SK-N-MC (cell line): ENCODE measurements at regions not wholly inside any gene's neighbourhood (a gene's known extent, or its start where the extent isn't known, plus 50 kb on each side); places are given as distances from the start of the nearest gene placed in this dataset.

Experiments used
- EZH2 ChIP-seq: fragments of 200-600 bp; sonication (generic); IDR thresholded peaks from one replicate; pipeline ENCODE4 v1.6.1; 2017; ENCODE audit warnings: antibody characterized with exemption
- FOXP2 ChIP-seq: optimal IDR thresholded peaks from 2 replicates; pipeline ENCODE3; 2011; ENCODE audit warnings: mild to moderate bottlenecking, moderate library complexity; ENCODE audit not compliant: insufficient read depth; ENCODE audit errors: extremely low read length, control extremely low read depth
- POLR2AphosphoS5 ChIP-seq: IDR thresholded peaks from 2 replicates; pipeline ENCODE4 v1.6.1; 2012; ENCODE audit warnings: mild to moderate bottlenecking, low read depth, low read length, borderline replicate concordance

GRCh38 chr12:115403689-115404088, 719.7 kb upstream of the TBX3 start:
- TF ChIP-seq EZH2 (no peak), POLR2AphosphoS5 (no peak), FOXP2 (no peak)
